Vagina (tissue), 2 donors: ENCODE measurements at regions not wholly inside any gene's neighbourhood (a gene's known extent, or its start where the extent isn't known, plus 50 kb on each side); places are given as distances from the start of the nearest gene placed in this dataset.

ENCODE experiments used
- DNase-seq, 2 donors: peaks; one replicate each; pipeline ENCODE4 v3.0.0-alpha.2; 2017; ENCODE audit errors: extremely low spot score in 2 of 2
- H3K27ac ChIP-seq: fragments of 200-600 bp; sonication (generic); one replicate; pipeline ENCODE4 v1.5.1; 2019
- H3K27me3 ChIP-seq: fragments of 200-600 bp; sonication (generic); one replicate; pipeline ENCODE4 v1.5.1; 2019
- H3K36me3 ChIP-seq, 2 donors: fragments of 200-600 bp; sonication (generic); one replicate each; pipeline ENCODE4 v1.5.1; 2017 to 2019
- H3K4me1 ChIP-seq: fragments of 200-600 bp; sonication (generic); one replicate; pipeline ENCODE4 v1.5.1; 2019
- H3K4me3 ChIP-seq, 2 donors: fragments of 200-600 bp; sonication (generic); 1 replicate in 1 of 2; 2 replicates in 1 of 2; pipeline ENCODE4 v1.5.1; 2016 to 2019
- H3K9me3 ChIP-seq: fragments of 200-600 bp; sonication (generic); one replicate; pipeline ENCODE4 v1.5.1; 2019
- POLR2A ChIP-seq, 2 donors: fragments of 450-650 bp; IDR thresholded peaks; one replicate each; pipeline ENCODE4 v1.6.1; 2017; ENCODE audit warnings: antibody characterized with exemption in 2 of 2, mild to moderate bottlenecking in 2 of 2, moderate library complexity in 2 of 2
- POLR2AphosphoS5 ChIP-seq, 2 donors: sonication (generic); formaldehyde crosslinking; IDR thresholded peaks; one replicate each; pipeline ENCODE4 v1.9.0; 2017; ENCODE audit warnings: antibody characterized with exemption in 2 of 2, mild to moderate bottlenecking in 2 of 2, low read depth in 1 of 2; ENCODE audit not compliant: insufficient read depth in 1 of 2
- intact Hi-C: fragments of 100-400 bp; cut with DNase I; formaldehyde crosslinking; loops from one replicate; pipeline ENCODE4 v1.15.1; 2023
- TF ChIP-seq, protein P1 (sequence below), 3 experiments: fragments of 450-650 bp in 2 of 3; fragments of 200-600 bp in 1 of 3; sonication (generic) in 1 of 3; IDR thresholded peaks; one replicate each; pipeline ENCODE4 v1.5.1; 2017 to 2019; ENCODE audit warnings: antibody characterized with exemption in 3 of 3, mild to moderate bottlenecking in 2 of 3, moderate library complexity in 2 of 3

- Histone ChIP-seq H3K4me1 (no peaks in the 10 kb centered on the region), H3K9me3 (no peaks in the 10 kb centered on the region), H3K4me3 (no peak overlapping the region), H3K36me3 (no peaks in the 10 kb centered on the region), H3K27me3 (no peaks in the 10 kb centered on the region), H3K27ac (no peak overlapping the region)
- intact Hi-C loops, result no loop called here
- DNase-seq, result no peak
- TF ChIP-seq, protein P1, sequence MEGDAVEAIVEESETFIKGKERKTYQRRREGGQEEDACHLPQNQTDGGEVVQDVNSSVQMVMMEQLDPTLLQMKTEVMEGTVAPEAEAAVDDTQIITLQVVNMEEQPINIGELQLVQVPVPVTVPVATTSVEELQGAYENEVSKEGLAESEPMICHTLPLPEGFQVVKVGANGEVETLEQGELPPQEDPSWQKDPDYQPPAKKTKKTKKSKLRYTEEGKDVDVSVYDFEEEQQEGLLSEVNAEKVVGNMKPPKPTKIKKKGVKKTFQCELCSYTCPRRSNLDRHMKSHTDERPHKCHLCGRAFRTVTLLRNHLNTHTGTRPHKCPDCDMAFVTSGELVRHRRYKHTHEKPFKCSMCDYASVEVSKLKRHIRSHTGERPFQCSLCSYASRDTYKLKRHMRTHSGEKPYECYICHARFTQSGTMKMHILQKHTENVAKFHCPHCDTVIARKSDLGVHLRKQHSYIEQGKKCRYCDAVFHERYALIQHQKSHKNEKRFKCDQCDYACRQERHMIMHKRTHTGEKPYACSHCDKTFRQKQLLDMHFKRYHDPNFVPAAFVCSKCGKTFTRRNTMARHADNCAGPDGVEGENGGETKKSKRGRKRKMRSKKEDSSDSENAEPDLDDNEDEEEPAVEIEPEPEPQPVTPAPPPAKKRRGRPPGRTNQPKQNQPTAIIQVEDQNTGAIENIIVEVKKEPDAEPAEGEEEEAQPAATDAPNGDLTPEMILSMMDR (IDR thresholded peaks at IDR 0.05), result no peak
- no peak for TF ChIP-seq POLR2A (IDR thresholded peaks at IDR 0.05)
- TF ChIP-seq POLR2AphosphoS5 (IDR thresholded peaks at IDR 0.05; ENCODE audit: insufficient read depth in 1 of 2, low read depth in 1 of 2), result no peak
These were observed 996.8 kb downstream of the PCDH19 start for GRCh38 chrX:99413317-99413716.

GRCh38 chrX:99398545-99398944 lies 1011.5 kb downstream of the PCDH19 start:
- H3K27me3 ChIP-seq, result no peaks in the 10 kb centered on the region

DNA sequence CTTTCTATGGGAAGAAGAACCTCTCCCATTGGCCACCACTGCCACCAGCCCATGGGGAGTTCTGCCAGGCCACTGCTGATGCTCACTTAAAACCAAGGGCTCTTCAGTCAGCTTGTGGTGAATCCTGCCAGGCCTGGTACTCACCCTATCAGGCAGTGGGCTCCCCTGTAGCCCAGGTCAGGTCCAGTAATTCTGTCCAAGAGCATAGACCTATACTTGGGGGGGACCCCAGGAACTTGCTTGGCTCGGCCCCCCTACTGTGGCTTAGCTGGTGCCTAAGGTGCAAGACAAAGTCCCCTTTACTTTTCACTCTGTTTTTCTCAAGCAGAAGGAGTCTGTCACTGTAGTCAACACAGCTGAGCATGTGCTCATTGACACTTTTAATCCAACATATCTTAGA lies 1012.2 kb downstream of the PCDH19 start:
- peak in 1 of 2 donors; percentile 70 for DNase-seq
- intact Hi-C loops, result no loop called here

More at GRCh38 chrX:99398545-99398944, 1011.5 kb downstream of the PCDH19 start:
- H3K27ac ChIP-seq, result no peak overlapping the region
- no peak for DNase-seq
- H3K36me3 ChIP-seq, result no peaks in the 10 kb centered on the region
- TF ChIP-seq POLR2A (IDR thresholded peaks at IDR 0.05), result no peak
- TF ChIP-seq POLR2AphosphoS5 (IDR thresholded peaks at IDR 0.05; ENCODE audit: insufficient read depth in 1 of 2, low read depth in 1 of 2), result no peak
- TF ChIP-seq, protein P1 (IDR thresholded peaks at IDR 0.05), result no peak
- H3K4me1 ChIP-seq, result no peaks in the 10 kb centered on the region
- H3K4me3 ChIP-seq, result no peak overlapping the region
- no peaks in the 10 kb centered on the region for H3K9me3 ChIP-seq
- intact Hi-C loops, result no loop called here

GRCh38 chrX:99394456-99394855 lies 1015.6 kb downstream of the PCDH19 start:
- Histone ChIP-seq H3K4me1 (no peaks in the 10 kb centered on the region), H3K27ac (no peak overlapping the region), H3K9me3 (no peaks in the 10 kb centered on the region), H3K36me3 (no peaks in the 10 kb centered on the region), H3K27me3 (no peaks in the 10 kb centered on the region), H3K4me3 (no peak overlapping the region)
- TF ChIP-seq POLR2AphosphoS5 (IDR thresholded peaks at IDR 0.05; ENCODE audit: insufficient read depth in 1 of 2, low read depth in 1 of 2) (no peak), POLR2A (IDR thresholded peaks at IDR 0.05) (no peak)
- TF ChIP-seq, protein P1 (IDR thresholded peaks at IDR 0.05), result no peak
- intact Hi-C loops, result no loop called here
- DNase-seq, result no peak

More for the DNA sequence above, 1012.2 kb downstream of the PCDH19 start:
- Histone ChIP-seq H3K4me1 (no peaks in the 10 kb centered on the region), H3K36me3 (no peaks in the 10 kb centered on the region), H3K27me3 (no peaks in the 10 kb centered on the region), H3K27ac (no peak overlapping the region), H3K9me3 (no peaks in the 10 kb centered on the region), H3K4me3 (no peak overlapping the region)
- TF ChIP-seq, protein P1 (IDR thresholded peaks at IDR 0.05), result no peak
- TF ChIP-seq POLR2A (IDR thresholded peaks at IDR 0.05) (no peak), POLR2AphosphoS5 (IDR thresholded peaks at IDR 0.05; ENCODE audit: insufficient read depth in 1 of 2, low read depth in 1 of 2) (no peak)

GRCh38 chrX:99384594-99385374 lies 1025.3 kb downstream of the PCDH19 start:
- no peak for TF ChIP-seq POLR2A (IDR thresholded peaks at IDR 0.05)
- TF ChIP-seq, protein P1 (IDR thresholded peaks at IDR 0.05), result no peak
- TF ChIP-seq POLR2AphosphoS5 (IDR thresholded peaks at IDR 0.05; ENCODE audit: insufficient read depth in 1 of 2, low read depth in 1 of 2), result no peak
- Histone ChIP-seq H3K4me3 (no peak overlapping the region), H3K27ac (no peak overlapping the region), H3K36me3 (no peaks in the 10 kb centered on the region), H3K9me3 (no peaks in the 10 kb centered on the region), H3K4me1 (no peaks in the 10 kb centered on the region), H3K27me3 (no peaks in the 10 kb centered on the region)
- no peak for DNase-seq
- intact Hi-C loops, result no loop called here
